AG04450 (cell line): ENCODE measurements at regions not wholly inside any gene's neighbourhood (a gene's known extent, or its start where the extent isn't known, plus 50 kb on each side); places are given as distances from the start of the nearest gene placed in this dataset. TPM values are rescaled to one million over a fixed set of nuclear protein-coding genes. Genes with fewer than 3 reads are reported as not detected.
"Not testable (repeated sequence)": the region's sequence is repeated elsewhere in the genome, so short reads cannot be mapped to it uniquely, and the experiment has no call there.

Experiments used
- CTCF ChIA-PET: fragments of 300-600, 350-600 bp; formaldehyde crosslinking; extraction: SDS; loops from one replicate; lab custom pipeline; 2022; ENCODE audit warnings: antibody characterized with exemption, inconsistent platforms; lab: Charles Lee
- POLR2A ChIA-PET: fragments of 350-600 bp; formaldehyde crosslinking; extraction: SDS; loops from one replicate; lab custom pipeline; 2021; ENCODE audit warnings: antibody characterized with exemption, inconsistent platforms; lab: Yijun Ruan, JAX
- DNase-seq: peaks from one replicate; pipeline ENCODE4 v3.0.0-alpha.2; 2011; ENCODE audit warnings: low read depth, low spot score
- H3K27ac ChIP-seq: one replicate; pipeline ENCODE4 v1.5.1; 2012; ENCODE audit warnings: low read depth, low read length, control low read depth
- H3K27me3 ChIP-seq: one replicate; pipeline ENCODE4 v1.6.0; 2012; ENCODE audit warnings: low read length; ENCODE audit not compliant: control insufficient read depth, insufficient read depth
- H3K4me3 ChIP-seq: 2 replicates; pipeline ENCODE4 v1.5.1; 2011; ENCODE audit warnings: mild to moderate bottlenecking, low read depth, low read length, control low read depth
- H3K9me3 ChIP-seq: 2 replicates; pipeline ENCODE4 v1.5.1; 2012; ENCODE audit warnings: low read length; ENCODE audit not compliant: control insufficient read depth, insufficient read depth
- CTCF ChIP-seq: IDR thresholded peaks from 2 replicates; pipeline ENCODE4 v1.5.1; 2011; ENCODE audit warnings: low read depth, low read length, control low read depth, inconsistent platforms
- small RNA-seq: library from RNA; depleted of rRNA; stranded (forward); fragments of <200 nt; gene quantifications from one replicate; pipeline ENCODE3, GENCODE V24; 2012; ENCODE audit warnings: low read depth; ENCODE audit not compliant: insufficient read length

- TF ChIP-seq CTCF: no peak
- no peak for DNase-seq
- POLR2A ChIA-PET: no interaction called here
- Histone ChIP-seq H3K9me3 (no peaks in the 10 kb centered on the region; the same call in 1 of the 2 replicates), H3K27ac (no peak overlapping the region), H3K4me3 (no peak overlapping the region), H3K27me3 (no peaks in the 10 kb centered on the region)
- CTCF ChIA-PET: no interaction called here
Measured at GRCh38 chr5:86565197-86565789, 52.4 kb upstream of the COX7C start.

GRCh38 chr5:86566030-86566429, 51.7 kb upstream of the COX7C start:
- H3K9me3 ChIP-seq, DNase-seq, H3K27me3 ChIP-seq, CTCF ChIA-PET, H3K4me3 ChIP-seq, POLR2A ChIA-PET, H3K27ac ChIP-seq: not testable (repeated sequence)

Small RNAs in the stretch of these regions (small RNA-seq; reads per million reads assigned to genes)
- not detected for gene RBBP4P6
